GM12865 (cell line): ENCODE measurements at regions not wholly inside any gene's neighbourhood (a gene's known extent, or its start where the extent isn't known, plus 50 kb on each side); places are given as distances from the start of the nearest gene placed in this dataset.

Source experiments
- DNase-seq: peaks from one replicate; pipeline ENCODE4 v3.0.0; 2010; ENCODE audit warnings: low read depth
- H3K4me3 ChIP-seq: 2 replicates; pipeline ENCODE4 v1.5.1; 2011; ENCODE audit warnings: mild to moderate bottlenecking, low read depth, low read length, control low read depth
- TF ChIP-seq, protein P1 (sequence below): IDR thresholded peaks from 2 replicates; pipeline ENCODE4 v1.5.1; 2011; ENCODE audit warnings: low read length, control low read depth, low read depth, inconsistent platforms; ENCODE audit not compliant: insufficient read depth; ENCODE audit errors: missing control alignments

DNA sequence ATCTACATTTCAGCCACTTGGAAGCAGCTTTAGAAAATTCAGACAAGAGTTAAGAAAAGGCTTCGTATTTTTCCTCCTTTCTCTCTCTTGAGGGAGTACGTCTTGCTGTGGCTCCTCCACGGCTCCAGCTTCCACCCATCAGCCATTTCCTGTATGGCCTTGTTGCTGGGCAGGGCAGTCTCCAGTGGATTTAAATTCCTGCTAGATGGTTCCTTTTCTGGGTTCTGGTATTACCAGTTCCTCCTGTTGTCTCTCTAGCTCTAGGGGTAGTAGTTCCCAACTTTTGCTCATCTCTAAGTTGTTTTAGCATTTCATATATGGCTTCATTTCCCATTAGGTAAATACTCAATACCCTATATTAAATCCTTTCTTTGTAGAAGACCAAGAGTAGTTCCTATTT is 1098.3 kb downstream of the ADGRL2 start:
- H3K4me3 ChIP-seq, result no peak overlapping the region
- TF ChIP-seq, protein P1, sequence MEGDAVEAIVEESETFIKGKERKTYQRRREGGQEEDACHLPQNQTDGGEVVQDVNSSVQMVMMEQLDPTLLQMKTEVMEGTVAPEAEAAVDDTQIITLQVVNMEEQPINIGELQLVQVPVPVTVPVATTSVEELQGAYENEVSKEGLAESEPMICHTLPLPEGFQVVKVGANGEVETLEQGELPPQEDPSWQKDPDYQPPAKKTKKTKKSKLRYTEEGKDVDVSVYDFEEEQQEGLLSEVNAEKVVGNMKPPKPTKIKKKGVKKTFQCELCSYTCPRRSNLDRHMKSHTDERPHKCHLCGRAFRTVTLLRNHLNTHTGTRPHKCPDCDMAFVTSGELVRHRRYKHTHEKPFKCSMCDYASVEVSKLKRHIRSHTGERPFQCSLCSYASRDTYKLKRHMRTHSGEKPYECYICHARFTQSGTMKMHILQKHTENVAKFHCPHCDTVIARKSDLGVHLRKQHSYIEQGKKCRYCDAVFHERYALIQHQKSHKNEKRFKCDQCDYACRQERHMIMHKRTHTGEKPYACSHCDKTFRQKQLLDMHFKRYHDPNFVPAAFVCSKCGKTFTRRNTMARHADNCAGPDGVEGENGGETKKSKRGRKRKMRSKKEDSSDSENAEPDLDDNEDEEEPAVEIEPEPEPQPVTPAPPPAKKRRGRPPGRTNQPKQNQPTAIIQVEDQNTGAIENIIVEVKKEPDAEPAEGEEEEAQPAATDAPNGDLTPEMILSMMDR, result no peak
- no peak for DNase-seq

DNA sequence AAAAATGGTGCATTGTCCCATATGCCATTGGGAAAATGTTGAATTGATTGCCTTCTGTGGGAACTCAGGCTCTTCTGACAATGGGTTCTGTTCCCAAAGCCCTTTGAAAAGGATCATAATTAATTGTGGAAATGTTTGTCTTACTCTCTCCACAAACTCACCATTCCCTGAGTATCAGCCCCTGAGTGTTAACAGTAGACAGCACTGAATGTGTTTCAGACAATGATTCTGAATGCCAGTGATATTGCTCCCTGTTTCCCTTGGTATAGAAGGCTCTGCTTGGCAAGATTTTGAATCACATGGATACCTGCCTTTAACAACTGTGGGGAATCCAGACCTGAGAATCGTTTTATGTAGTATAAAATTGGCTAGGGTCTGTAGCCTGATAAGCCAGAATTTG is 1096.8 kb downstream of the ADGRL2 start:
- no peak overlapping the region for H3K4me3 ChIP-seq
- TF ChIP-seq, protein P1, result no peak
- DNase-seq, result no peak

DNA sequence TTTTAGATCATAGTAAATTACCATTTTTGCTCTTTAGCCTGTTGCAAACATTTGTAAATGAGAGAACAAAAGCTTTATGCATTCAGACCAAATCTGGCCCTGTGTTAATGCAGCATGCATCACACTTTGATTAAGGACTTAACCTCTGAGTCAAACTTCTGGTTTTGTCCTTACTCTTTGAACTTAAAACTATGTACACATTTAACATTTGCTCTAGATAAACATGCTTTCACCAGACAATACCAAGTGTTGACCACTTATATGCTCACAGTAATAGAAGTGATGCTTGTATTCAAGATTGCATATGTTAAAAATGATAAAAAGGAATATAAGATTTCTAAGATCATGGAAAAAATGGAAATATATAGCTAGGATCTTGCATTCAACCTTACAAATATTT is 1095.3 kb downstream of the ADGRL2 start:
- TF ChIP-seq, protein P1, result no peak
- DNase-seq, result no peak
- H3K4me3 ChIP-seq, result no peak overlapping the region

DNA sequence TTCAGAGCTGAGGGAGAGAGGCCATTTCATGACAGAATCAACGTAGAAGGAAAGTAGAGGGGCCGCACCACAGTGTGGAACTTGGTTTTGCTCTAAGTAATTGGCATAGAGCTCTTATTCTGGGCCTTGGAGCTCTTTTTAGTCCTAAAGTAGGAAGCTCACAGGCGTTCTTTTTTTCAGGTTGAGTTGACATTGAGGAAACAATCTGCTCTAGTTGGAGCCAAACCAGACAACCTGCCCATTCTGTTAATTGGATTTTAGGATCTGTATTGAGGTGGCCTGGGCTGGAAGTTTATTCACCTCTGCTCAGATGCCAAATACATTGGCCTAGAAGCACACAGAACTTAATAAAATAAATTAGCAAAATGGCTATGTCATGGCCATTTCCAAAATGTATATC is 1093.9 kb downstream of the ADGRL2 start:
- DNase-seq, result no peak
- TF ChIP-seq, protein P1, result no peak
- H3K4me3 ChIP-seq, result no peak overlapping the region

DNA sequence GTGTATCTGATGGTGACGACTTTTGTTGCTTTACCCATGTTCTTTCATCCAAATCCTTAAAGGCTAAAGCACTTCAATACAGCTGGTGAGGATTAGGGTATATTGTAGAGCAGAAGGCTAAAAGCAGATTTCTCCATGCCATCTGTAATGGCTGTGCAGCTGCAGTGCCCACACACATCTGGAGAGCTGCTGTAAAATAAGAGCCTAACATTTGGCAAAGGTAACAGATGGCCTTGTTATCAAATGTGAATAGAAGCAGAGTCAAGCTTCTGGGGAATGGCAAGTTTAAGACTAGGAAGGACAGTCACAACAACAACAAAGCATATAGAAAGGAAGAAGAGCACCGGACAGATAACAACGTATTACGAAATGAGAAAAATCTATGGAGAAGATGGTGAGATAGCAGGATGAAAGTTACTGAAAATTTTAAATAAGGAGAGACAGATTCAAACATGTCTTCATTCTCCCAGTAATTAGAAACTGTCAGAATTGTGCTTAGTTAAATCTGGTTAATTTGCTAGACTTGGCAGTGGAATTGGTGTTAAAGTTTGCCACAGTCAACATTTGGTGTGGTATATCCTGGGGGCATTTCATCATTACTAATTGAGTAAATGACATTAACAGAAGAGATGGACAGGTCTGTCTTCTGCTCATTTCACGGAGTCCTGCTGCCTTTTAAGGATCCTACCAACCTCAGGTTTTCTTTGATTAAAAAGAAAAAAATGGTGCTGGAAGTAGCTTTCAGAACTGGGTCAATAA is 1093.2 kb downstream of the ADGRL2 start:
- TF ChIP-seq, protein P1, result no peak
- DNase-seq, result no peak

DNA sequence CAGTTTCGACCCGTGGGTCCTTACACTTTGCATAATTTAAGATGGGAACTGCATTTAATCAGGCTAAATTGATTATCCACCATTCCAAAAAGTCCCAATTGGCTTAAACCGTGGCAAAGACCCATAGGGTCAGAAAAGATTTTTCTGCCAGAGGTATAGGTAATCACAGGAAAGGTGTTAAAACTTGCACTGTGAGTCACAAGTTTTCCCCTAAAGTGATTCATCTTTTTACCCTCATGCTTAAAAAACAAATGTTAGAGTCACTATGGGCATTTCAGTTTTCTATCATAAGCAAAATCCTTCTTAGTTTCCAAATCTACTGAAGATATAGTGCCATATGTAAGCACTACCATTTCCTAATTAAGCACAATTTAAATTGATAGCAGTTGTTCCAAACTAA is 1079.8 kb downstream of the ADGRL2 start:
- TF ChIP-seq, protein P1, result no peak
- no peak overlapping the region for H3K4me3 ChIP-seq
- no peak for DNase-seq

More for the DNA sequence above, 1093.2 kb downstream of the ADGRL2 start:
- H3K4me3 ChIP-seq, result no peak overlapping the region
